SK-N-SH (cell line): ENCODE measurements at regions not wholly inside any gene's neighbourhood (a gene's known extent, or its start where the extent isn't known, plus 50 kb on each side); places are given as distances from the start of the nearest gene placed in this dataset.

Source experiments
- CTCF ChIA-PET: fragments of 300-600, 350-600 bp; formaldehyde crosslinking; extraction: SDS; loops from one replicate; lab custom pipeline; 2021; lab: Yijun Ruan, JAX
- POLR2A ChIA-PET: fragments of 350-600 bp; sonication (Branson Sonifier 250); formaldehyde crosslinking; extraction: SDS; loops from one replicate; lab custom pipeline; 2020; ENCODE audit warnings: antibody characterized with exemption, inconsistent platforms; lab: Yijun Ruan, JAX
- DNase-seq: peaks from one replicate; pipeline ENCODE4 v3.0.0; 2012
- H2AFZ ChIP-seq: fragments of 200-600 bp; sonication (generic); 2 replicates; pipeline ENCODE4 v1.8.1; 2016; ENCODE audit warnings: antibody characterized with exemption, mild to moderate bottlenecking, low read depth
- H3F3A ChIP-seq: fragments of 200-600 bp; sonication (generic); replicated peaks from 2 replicates; pipeline ENCODE3; 2016; ENCODE audit warnings: antibody characterized with exemption, mild to moderate bottlenecking; ENCODE audit not compliant: insufficient read depth
- H3K27ac ChIP-seq, 2 experiments: fragments of 200-500 bp in 1 of 2; fragments of 200-600 bp in 1 of 2; sonication (Bioruptor generic) in 1 of 2; sonication (generic), shearing (Covaris generic) in 1 of 2; 2 replicates each; pipeline versions ENCODE4 v1.5.1 to v1.6.1; 2014 to 2016; ENCODE audit warnings: low read depth in 2 of 2, inconsistent platforms in 1 of 2, low read length in 1 of 2, mild to moderate bottlenecking in 1 of 2, mixed read lengths in 1 of 2
- H3K27me3 ChIP-seq: fragments of 200-600 bp; sonication (generic), shearing (Covaris generic); 2 replicates; pipeline ENCODE4 v1.6.1; 2016; ENCODE audit warnings: mixed run types; ENCODE audit not compliant: insufficient read depth
- H3K36me3 ChIP-seq, 2 experiments: fragments of 200-500 bp in 1 of 2; fragments of 200-600 bp in 1 of 2; sonication (Bioruptor generic) in 1 of 2; sonication (generic) in 1 of 2; replicated peaks in 1 of 2; 2 replicates each; pipeline versions ENCODE3 to v1.5.1; 2014 to 2016; ENCODE audit warnings: low read length in 1 of 2, mild to moderate bottlenecking in 1 of 2; ENCODE audit not compliant: insufficient read depth in 2 of 2, control insufficient read depth in 1 of 2
- H3K4me1 ChIP-seq, 2 experiments: fragments of 200-500 bp in 1 of 2; fragments of 200-600 bp in 1 of 2; sonication (Bioruptor generic) in 1 of 2; sonication (generic), shearing (Covaris generic) in 1 of 2; 2 replicates each; pipeline versions ENCODE4 v1.5.1 to v1.6.1; 2014 to 2016; ENCODE audit warnings: low read depth in 1 of 2, low read length in 1 of 2, mixed run types in 1 of 2; ENCODE audit not compliant: insufficient read depth in 2 of 2, control insufficient read depth in 1 of 2
- H3K4me2 ChIP-seq: fragments of 200-600 bp; sonication (generic), shearing (Covaris generic); 2 replicates; pipeline ENCODE4 v1.6.1; 2017; ENCODE audit warnings: mixed run types
- H3K4me3 ChIP-seq, 2 experiments: fragments of 200-500 bp in 1 of 2; fragments of 200-600 bp in 1 of 2; sonication (Bioruptor generic) in 1 of 2; sonication (generic), shearing (Covaris generic) in 1 of 2; 2 replicates each; pipeline versions ENCODE4 v1.5.1 to v1.8.1; 2014 to 2016; ENCODE audit warnings: low read depth in 2 of 2, inconsistent platforms in 1 of 2, low read length in 1 of 2, mild to moderate bottlenecking in 1 of 2, mixed read lengths in 1 of 2, moderate library complexity in 1 of 2
- H3K79me2 ChIP-seq: fragments of 200-600 bp; sonication (generic); 2 replicates; pipeline ENCODE4 v1.8.1; 2017; ENCODE audit warnings: mild to moderate bottlenecking; ENCODE audit not compliant: insufficient read depth
- H3K9ac ChIP-seq: fragments of 200-600 bp; sonication (generic); 2 replicates; pipeline ENCODE4 v1.6.1; 2017; ENCODE audit warnings: mixed run types
- H3K9me2 ChIP-seq: fragments of 200-600 bp; sonication (generic); 2 replicates; pipeline ENCODE4 v1.6.1; 2017; ENCODE audit warnings: mixed run types
- H3K9me3 ChIP-seq: fragments of 200-600 bp; sonication (generic); 2 replicates; pipeline ENCODE4 v1.6.1; 2017; ENCODE audit warnings: mixed run types, mild to moderate bottlenecking, moderate library complexity
- H4K20me1 ChIP-seq: fragments of 200-600 bp; sonication (generic); 2 replicates; pipeline ENCODE4 v1.6.1; 2017; ENCODE audit warnings: mild to moderate bottlenecking, mixed run types; ENCODE audit not compliant: insufficient read depth
- EP300 ChIP-seq, 2 experiments: IDR thresholded peaks; 2 replicates each; pipeline versions ENCODE4 v1.4.0 to v1.6.1; 2012; ENCODE audit warnings: borderline replicate concordance in 1 of 2, low read depth in 1 of 2, low read length in 1 of 2
- EZH2phosphoT487 ChIP-seq: fragments of 200-600 bp; sonication (generic); IDR thresholded peaks from 2 replicates; pipeline ENCODE4 v1.6.1; 2017; ENCODE audit warnings: low read depth, mixed run types, mild to moderate bottlenecking, antibody characterized with exemption, moderate library complexity, borderline replicate concordance
- FOXJ3 ChIP-seq: sonication (generic); formaldehyde crosslinking; IDR thresholded peaks from 2 replicates; pipeline ENCODE4 v1.5.1; 2020; ENCODE audit warnings: mild to moderate bottlenecking, missing genetic modification reagents
- FOXM1 ChIP-seq: IDR thresholded peaks from 2 replicates; pipeline ENCODE4 v1.4.0; 2012; ENCODE audit warnings: low read depth, mild to moderate bottlenecking
- JUND ChIP-seq: IDR thresholded peaks from 2 replicates; pipeline ENCODE4 v1.4.0; 2012
- MAX ChIP-seq: IDR thresholded peaks from 2 replicates; pipeline ENCODE4 v1.4.0; 2012; ENCODE audit warnings: low read depth
- MEF2A ChIP-seq: IDR thresholded peaks from 2 replicates; pipeline ENCODE4 v1.4.0; 2012; ENCODE audit warnings: low read depth, borderline replicate concordance
- NRF1 ChIP-seq: IDR thresholded peaks from 2 replicates; pipeline ENCODE4 v1.6.1; 2012; ENCODE audit warnings: low read depth, mild to moderate bottlenecking, low read length
- PBX3 ChIP-seq: IDR thresholded peaks from 2 replicates; pipeline ENCODE4; 2012
- POLR2AphosphoS5 ChIP-seq: IDR thresholded peaks from 2 replicates; pipeline ENCODE4 v1.6.1; 2012; ENCODE audit warnings: low read depth, low read length
- RAD21 ChIP-seq: IDR thresholded peaks from 2 replicates; pipeline ENCODE4 v1.6.1; 2012; ENCODE audit warnings: mild to moderate bottlenecking, low read length
- RCOR1 ChIP-seq: fragments of 150-350 bp; IDR thresholded peaks from 2 replicates; pipeline ENCODE4 v1.6.1; 2017; ENCODE audit warnings: antibody characterized with exemption, low read length
- REST ChIP-seq: IDR thresholded peaks from 2 replicates; pipeline ENCODE4 v1.6.1; 2012; ENCODE audit warnings: mild to moderate bottlenecking, low read depth, low read length, moderate library complexity
- RFX5 ChIP-seq: IDR thresholded peaks from 2 replicates; pipeline ENCODE4 v1.6.1; 2012; ENCODE audit warnings: mild to moderate bottlenecking, improper control_type of control experiment, low read length
- RXRA ChIP-seq: IDR thresholded peaks from 2 replicates; pipeline ENCODE4 v1.4.0; 2012; ENCODE audit warnings: low read depth, mild to moderate bottlenecking, borderline replicate concordance
- SMC3 ChIP-seq: IDR thresholded peaks from 2 replicates; pipeline ENCODE4 v1.6.1; 2012; ENCODE audit warnings: low read depth, low read length, improper control_type of control experiment
- USF2 ChIP-seq: fragments of 150-350 bp; IDR thresholded peaks from 2 replicates; pipeline ENCODE4 v1.6.1; 2017; ENCODE audit warnings: antibody characterized with exemption, low read length, low read depth, borderline replicate concordance
- YY1 ChIP-seq: IDR thresholded peaks from 2 replicates; pipeline ENCODE4 v1.4.0; 2012; ENCODE audit warnings: low read depth, mild to moderate bottlenecking
- ZBTB33 ChIP-seq: IDR thresholded peaks from 2 replicates; pipeline ENCODE4 v1.4.0; 2012; ENCODE audit warnings: low read depth, borderline replicate concordance
- WGBS: methylation state at CpG from one replicate; pipeline ENCODE4 v1.1.6; 2017; ENCODE audit warnings: low lambda C conversion rate; 5-methylcytosine and 5-hydroxymethylcytosine counted together

GRCh38 chr4:15327311-15328298 is 100.2 kb upstream of the C1QTNF7 start (continued):
- no peak for TF ChIP-seq SMC3
- 0 out of 2 replicates have a peak, but pooled peaks have one; percentile 46 for TF ChIP-seq MAX
- no peak for TF ChIP-seq MEF2A
- TF ChIP-seq RCOR1, result no peak
- TF ChIP-seq EZH2phosphoT487, result no peak
- peak; percentile 92 for TF ChIP-seq JUND
- no peak for TF ChIP-seq FOXJ3 (CRISPR knock-in tag)
- TF ChIP-seq RAD21, result no peak
- no peak for TF ChIP-seq REST

GRCh38 chr4:15331930-15332329 is 95.9 kb upstream of the C1QTNF7 start:
- no peak overlapping the region for H3K9ac ChIP-seq
- H3F3A ChIP-seq, result no peaks in the 10 kb centered on the region
- no peaks in the 10 kb centered on the region for H3K9me3 ChIP-seq
- CTCF ChIA-PET, result no interaction called here
- TF ChIP-seq MEF2A (no peak), PBX3 (no peak), YY1 (no peak), ZBTB33 (no peak), FOXM1 (no peak), RFX5 (no peak), NRF1 (no peak), MAX (no peak), POLR2AphosphoS5 (no peak), EP300 (IDR thresholded peaks at IDR 0.05; ENCODE audit: borderline replicate concordance in 1 of 2, low read depth in 1 of 2, low read length in 1 of 2) (no peak), RXRA (no peak), USF2 (no peak), RCOR1 (no peak)
- no peak overlapping the region for H3K4me3 ChIP-seq
- no peaks in the 10 kb centered on the region for H3K36me3 ChIP-seq
- peaks cover 8 to 11% of the 10 kb centered on the region in 2 experiments for H3K4me1 ChIP-seq
- no peak for DNase-seq
- 78% methylated on average over 3 of the region's 3 CpGs for whole genome bisulfite sequencing
- H3K79me2 ChIP-seq, result no peaks in the 10 kb centered on the region
- no peaks in the 10 kb centered on the region for H3K9me2 ChIP-seq
- no peak overlapping the region for H3K27ac ChIP-seq
- H2AFZ ChIP-seq, result no peak overlapping the region
- H3K4me2 ChIP-seq, result no peak overlapping the region
- no peaks in the 10 kb centered on the region for H3K27me3 ChIP-seq
- POLR2A ChIA-PET, result no interaction called here
- H4K20me1 ChIP-seq, result no peaks in the 10 kb centered on the region
